ENCODE measurements at regions not wholly inside any gene's neighbourhood (a gene's known extent, or its start where the extent isn't known, plus 50 kb on each side); places are given as distances from the start of the nearest gene placed in this dataset.

GRCh38 chr1:62953633-62954032 lies 169.7 kb downstream of the ATG4C start:
- Histone ChIP-seq H3K4me1 (no peaks in the 10 kb centered on the region), H3K9me3 (no peaks in the 10 kb centered on the region), H3K27me3 (peaks cover 0 to 38% (median 6%) of the 10 kb centered on the region in 3 donors), H3K4me3 (no peak overlapping the region), H3K36me3 (no peaks in the 10 kb centered on the region), H3K27ac (no peak overlapping the region)
- TF ChIP-seq POLR2AphosphoS5 (IDR thresholded peaks at IDR 0.05) (no peak), EP300 (IDR thresholded peaks at IDR 0.05) (no peak), CTCF (IDR thresholded peaks at IDR 0.05) (no peak), POLR2A (IDR thresholded peaks at IDR 0.05) (no peak)
- DNase-seq, result peak in 1 of 2 donors; percentile 6
- intact Hi-C loops (cut with DNase I; ENCODE audit: low total_unique reads), result no loop called here
- 18 to 37% (median 23%) methylated on average over 6 of the region's 6 CpGs for WGBS, 5 donors

GRCh38 chr1:62954758-62955157 lies 170.8 kb downstream of the ATG4C start:
- intact Hi-C loops (cut with DNase I; ENCODE audit: low total_unique reads), result no loop called here
- DNase-seq, result no peak
- TF ChIP-seq CTCF (IDR thresholded peaks at IDR 0.05) (no peak), EP300 (IDR thresholded peaks at IDR 0.05) (no peak), POLR2AphosphoS5 (IDR thresholded peaks at IDR 0.05) (no peak), POLR2A (IDR thresholded peaks at IDR 0.05) (no peak)
- Histone ChIP-seq H3K9me3 (no peaks in the 10 kb centered on the region), H3K27me3 (peaks cover 0 to 37% (median 6%) of the 10 kb centered on the region in 3 donors), H3K27ac (no peak overlapping the region), H3K36me3 (no peaks in the 10 kb centered on the region), H3K4me3 (no peak overlapping the region), H3K4me1 (no peaks in the 10 kb centered on the region)
- 58 to 68% (median 66%) methylated on average over 7 of the region's 7 CpGs for WGBS, 5 donors

- intact Hi-C loops (cut with DNase I; ENCODE audit: low total_unique reads), result no loop called here
- Histone ChIP-seq H3K4me1 (no peaks in the 10 kb centered on the region), H3K36me3 (no peaks in the 10 kb centered on the region), H3K4me3 (no peak overlapping the region), H3K9me3 (no peaks in the 10 kb centered on the region), H3K27ac (no peak overlapping the region), H3K27me3 (peaks cover 0 to 30% (median 6%) of the 10 kb centered on the region in 3 donors)
- no peak for TF ChIP-seq POLR2AphosphoS5 (IDR thresholded peaks at IDR 0.05)
- TF ChIP-seq CTCF (IDR thresholded peaks at IDR 0.05), result no peak
- no peak for TF ChIP-seq POLR2A (IDR thresholded peaks at IDR 0.05)
- no peak for TF ChIP-seq EP300 (IDR thresholded peaks at IDR 0.05)
- 37 to 63% (median 49%) methylated on average over 1 of the region's 1 CpG for WGBS, 5 donors
- DNase-seq, result no peak
These were observed 171.7 kb downstream of the ATG4C start for GRCh38 chr1:62955666-62956065.

DNA sequence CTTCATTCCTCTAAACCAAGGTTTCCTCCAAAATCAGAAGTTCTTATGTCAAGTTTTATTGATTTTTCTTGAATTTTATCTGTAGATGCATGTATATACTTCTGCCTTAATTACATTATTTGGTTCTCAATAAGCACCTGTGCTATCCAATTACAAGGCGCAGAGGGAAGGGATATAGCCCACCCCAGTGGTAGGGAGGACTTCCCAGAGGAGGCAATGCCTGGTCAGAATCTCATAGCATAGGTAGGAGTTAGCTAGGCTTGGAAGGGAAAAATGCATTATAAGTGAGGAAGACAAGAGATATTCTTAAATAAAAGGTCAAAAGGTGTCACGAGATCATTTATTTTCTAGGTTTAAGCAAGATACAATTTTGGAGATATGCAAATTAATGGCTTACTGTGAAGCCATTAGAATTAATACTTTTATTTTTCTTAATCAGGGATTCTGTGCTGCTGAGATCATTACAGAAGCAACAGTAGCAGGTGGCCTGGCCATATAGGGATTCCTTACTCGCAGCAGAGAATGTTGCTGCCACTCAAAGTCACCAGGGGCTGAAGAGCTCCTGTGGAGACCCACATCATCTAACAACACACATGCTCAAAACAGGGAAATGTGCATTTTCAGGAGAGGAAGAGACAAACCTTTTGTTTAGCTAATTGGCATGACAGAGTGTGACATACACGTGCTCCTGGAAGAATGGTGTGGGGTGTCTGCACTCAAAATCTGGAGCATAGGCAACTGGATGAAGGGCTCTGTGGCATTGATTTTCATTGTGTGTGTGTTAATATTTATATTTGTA lies 178.3 kb downstream of the ATG4C start:
- Histone ChIP-seq H3K4me3 (no peak overlapping the region), H3K27me3 (peaks cover 0 to 4% (median 0%) of the 10 kb centered on the region in 3 donors), H3K4me1 (peaks cover 0 to 6% (median 2%) of the 10 kb centered on the region in 4 donors), H3K9me3 (no peaks in the 10 kb centered on the region), H3K36me3 (no peaks in the 10 kb centered on the region), H3K27ac (no peak overlapping the region)
- TF ChIP-seq EP300 (IDR thresholded peaks at IDR 0.05) (no peak), POLR2A (IDR thresholded peaks at IDR 0.05) (no peak), CTCF (IDR thresholded peaks at IDR 0.05) (no peak), POLR2AphosphoS5 (IDR thresholded peaks at IDR 0.05) (no peak)
- intact Hi-C loops (cut with DNase I; ENCODE audit: low total_unique reads), result no loop called here
- 56 to 62% (median 60%) methylated on average over 4 of the region's 4 CpGs for WGBS, 5 donors
- peak in 1 of 2 donors; percentile 15 for DNase-seq
